NCI-H146 (cell line): ENCODE measurements at regions not wholly inside any gene's neighbourhood (a gene's known extent, or its start where the extent isn't known, plus 50 kb on each side); places are given as distances from the start of the nearest gene placed in this dataset.
"Not testable (repeated sequence)": the region's sequence is repeated elsewhere in the genome, so short reads cannot be mapped to it uniquely, and the experiment has no call there.

Experiments
- DNase-seq: peaks from one replicate; lab custom pipeline; 2025; lab: John Stamatoyannopoulos, UW

- DNase-seq = no peak
Observed at GRCh38 chr9:102728946-102729345, 266.2 kb upstream of the CYLC2 start.

- DNase-seq = no peak
Observed at GRCh38 chr9:102714184-102714583, 280.9 kb upstream of the CYLC2 start.

- DNase-seq = not testable (repeated sequence)
Observed at GRCh38 chr9:102712910-102713309, 282.2 kb upstream of the CYLC2 start.

- peak; percentile 48 for DNase-seq
Observed at GRCh38 chr9:102700936-102701335, 294.2 kb upstream of the CYLC2 start.

GRCh38 chr9:102669220-102669619, 325.9 kb upstream of the CYLC2 start:
- no peak for DNase-seq

GRCh38 chr9:102652471-102652870, 342.7 kb upstream of the CYLC2 start:
- DNase-seq = no peak

GRCh38 chr9:102650896-102651295, 344.2 kb upstream of the CYLC2 start:
- no peak for DNase-seq

- DNase-seq = no peak
Observed at GRCh38 chr9:102642651-102643050, 352.5 kb upstream of the CYLC2 start.

- no peak for DNase-seq
Observed at GRCh38 chr9:102631559-102631958, 363.6 kb upstream of the CYLC2 start.

GRCh38 chr9:102609461-102609860, 385.7 kb upstream of the CYLC2 start:
- DNase-seq = no peak

GRCh38 chr9:102603198-102604195, 391.6 kb upstream of the CYLC2 start:
- DNase-seq = not testable (repeated sequence)

GRCh38 chr9:102594241-102594640, 400.9 kb upstream of the CYLC2 start:
- DNase-seq = no peak

GRCh38 chr9:102587281-102587680, 407.9 kb upstream of the CYLC2 start:
- peak; percentile 74 for DNase-seq

GRCh38 chr9:102569436-102569835, 425.7 kb upstream of the CYLC2 start:
- no peak for DNase-seq

- no peak for DNase-seq
Observed at GRCh38 chr9:102551346-102551745, 443.8 kb upstream of the CYLC2 start.

GRCh38 chr9:102550886-102551285, 444.2 kb upstream of the CYLC2 start:
- no peak for DNase-seq

- DNase-seq = no peak
Observed at GRCh38 chr9:102550266-102550665, 444.9 kb upstream of the CYLC2 start.

- DNase-seq = no peak
Observed at GRCh38 chr9:102534031-102534430, 461.1 kb upstream of the CYLC2 start.

- no peak for DNase-seq
Observed at GRCh38 chr9:102521097-102521755, 473.9 kb upstream of the CYLC2 start.

GRCh38 chr9:102519423-102519822, 475.7 kb upstream of the CYLC2 start:
- no peak for DNase-seq

GRCh38 chr9:102518324-102518723, 476.8 kb upstream of the CYLC2 start:
- DNase-seq = peak; percentile 39

GRCh38 chr9:102514541-102514940, 480.6 kb upstream of the CYLC2 start:
- no peak for DNase-seq

- DNase-seq = no peak
Observed at GRCh38 chr9:102507044-102507687, 488.0 kb upstream of the CYLC2 start.
